HEK293T (cell line): ENCODE measurements at regions not wholly inside any gene's neighbourhood (a gene's known extent, or its start where the extent isn't known, plus 50 kb on each side); places are given as distances from the start of the nearest gene placed in this dataset.

Source experiments
- CTCF ChIA-PET: fragments of 350-600 bp; formaldehyde crosslinking; extraction: SDS; loops from one replicate; lab custom pipeline; 2021; ENCODE audit warnings: antibody characterized with exemption, inconsistent platforms; lab: Yijun Ruan, JAX
- POLR2A ChIA-PET: fragments of 350-600 bp; formaldehyde crosslinking; extraction: SDS; loops from one replicate; lab custom pipeline; 2020; ENCODE audit warnings: antibody characterized with exemption, inconsistent platforms; lab: Yijun Ruan, JAX
- DNase-seq: peaks from one replicate; pipeline ENCODE4 v3.0.0; 2012; ENCODE audit warnings: mixed read lengths; ENCODE audit errors: extremely low spot score
- ARNT ChIP-seq: fragments of 450-650 bp; IDR thresholded peaks from 2 replicates; pipeline ENCODE4 v1.6.1; 2017; ENCODE audit warnings: mild to moderate bottlenecking
- BHLHE40 ChIP-seq: fragments of 450-650 bp; IDR thresholded peaks from 2 replicates; pipeline ENCODE4 v1.6.1; 2016; ENCODE audit warnings: mild to moderate bottlenecking, moderate library complexity, borderline replicate concordance
- CTBP1 ChIP-seq: fragments of 450-650 bp; IDR thresholded peaks from 2 replicates; pipeline ENCODE4 v1.6.1; 2016; ENCODE audit warnings: borderline replicate concordance
- ELF4 ChIP-seq: fragments of 450-650 bp; IDR thresholded peaks from 2 replicates; pipeline ENCODE4 v1.6.1; 2017; ENCODE audit warnings: antibody characterized with exemption
- FOXA1 ChIP-seq: fragments of 450-650 bp; IDR thresholded peaks from 2 replicates; pipeline ENCODE4 v1.6.1; 2016; ENCODE audit warnings: mild to moderate bottlenecking
- FOXK2 ChIP-seq: fragments of 450-650 bp; IDR thresholded peaks from 2 replicates; pipeline ENCODE4 v1.6.1; 2016; ENCODE audit warnings: mild to moderate bottlenecking
- FOXM1 ChIP-seq: fragments of 450-650 bp; IDR thresholded peaks from 2 replicates; pipeline ENCODE4 v1.6.1; 2017; ENCODE audit warnings: mild to moderate bottlenecking, borderline replicate concordance
- HDGF ChIP-seq: fragments of 450-650 bp; IDR thresholded peaks from 2 replicates; pipeline ENCODE4 v1.6.1; 2017; ENCODE audit warnings: antibody characterized with exemption, borderline replicate concordance
- L3MBTL2 ChIP-seq: fragments of 450-650 bp; conservative IDR thresholded peaks from 2 replicates; pipeline ENCODE4 v1.6.1; 2016; ENCODE audit warnings: mild to moderate bottlenecking
- LEF1 ChIP-seq: fragments of 450-650 bp; IDR thresholded peaks from 2 replicates; pipeline ENCODE4 v1.6.1; 2017; ENCODE audit warnings: mild to moderate bottlenecking, borderline replicate concordance
- NFRKB ChIP-seq: fragments of 450-650 bp; IDR thresholded peaks from 2 replicates; pipeline ENCODE4 v1.6.1; 2016; ENCODE audit warnings: mild to moderate bottlenecking, moderate library complexity
- PKNOX1 ChIP-seq: fragments of 450-650 bp; IDR thresholded peaks from 2 replicates; pipeline ENCODE4 v1.6.1; 2016
- SP1 ChIP-seq: fragments of 450-650 bp; IDR thresholded peaks from 2 replicates; pipeline ENCODE4 v1.6.1; 2017
- SUZ12 ChIP-seq: fragments of 450-650 bp; IDR thresholded peaks from 2 replicates; pipeline ENCODE4 v1.6.1; 2016; ENCODE audit warnings: mild to moderate bottlenecking
- TARDBP ChIP-seq: fragments of 450-650 bp; IDR thresholded peaks from 2 replicates; pipeline ENCODE4 v1.6.1; 2016
- ZNF384 ChIP-seq: fragments of 450-650 bp; IDR thresholded peaks from 2 replicates; pipeline ENCODE4 v1.6.1; 2016

- ChIA-PET POLR2A (no interaction called here), CTCF (no interaction called here)
- peak; percentile 19 for DNase-seq
- TF ChIP-seq TARDBP (no peak), BHLHE40 (no peak), SP1 (no peak), CTBP1 (no peak), L3MBTL2 (no peak), FOXM1 (no peak)
Observed at GRCh38 chr7:121752706-121753105, 120.3 kb upstream of the PTPRZ1 start.

GRCh38 chr7:121748546-121748945 lies 124.4 kb upstream of the PTPRZ1 start:
- TF ChIP-seq TARDBP (no peak), ARNT (no peak), CTBP1 (no peak), L3MBTL2 (no peak)
- POLR2A ChIA-PET, result no interaction called here
- CTCF ChIA-PET, result no interaction called here
- no peak for DNase-seq

GRCh38 chr7:121745856-121746255 lies 127.1 kb upstream of the PTPRZ1 start:
- ChIA-PET POLR2A (no interaction called here), CTCF (no interaction called here)
- DNase-seq, result no peak

GRCh38 chr7:121744877-121745276 lies 128.1 kb upstream of the PTPRZ1 start:
- DNase-seq, result no peak
- ChIA-PET CTCF (no interaction called here), POLR2A (no interaction called here)
- TF ChIP-seq ELF4 (no peak), L3MBTL2 (no peak), TARDBP (no peak), SP1 (no peak), HDGF (no peak), NFRKB (no peak), ARNT (no peak), ZNF384 (no peak), SUZ12 (no peak), FOXK2 (no peak), LEF1 (no peak), CTBP1 (no peak), PKNOX1 (no peak), FOXM1 (no peak), FOXA1 (no peak), BHLHE40 (no peak)

More at GRCh38 chr7:121745856-121746255, 127.1 kb upstream of the PTPRZ1 start:
- no peak for TF ChIP-seq TARDBP
- TF ChIP-seq PKNOX1, result no peak
- no peak for TF ChIP-seq ZNF384
- TF ChIP-seq HDGF, result no peak
- TF ChIP-seq FOXK2, result no peak
- no peak for TF ChIP-seq SP1
- TF ChIP-seq BHLHE40, result no peak
- no peak for TF ChIP-seq ARNT

- TF ChIP-seq BHLHE40 (no peak), NFRKB (no peak), SUZ12 (no peak), PKNOX1 (no peak), TARDBP (no peak), LEF1 (no peak), FOXA1 (no peak), FOXM1 (no peak), SP1 (no peak), L3MBTL2 (no peak), HDGF (no peak), ELF4 (no peak)
- ChIA-PET POLR2A (no interaction called here), CTCF (no interaction called here)
- DNase-seq, result no peak
Observed at GRCh38 chr7:121744319-121744718, 128.6 kb upstream of the PTPRZ1 start.

GRCh38 chr7:121741896-121742295 lies 131.1 kb upstream of the PTPRZ1 start:
- ChIA-PET POLR2A (no interaction called here), CTCF (no interaction called here)
- TF ChIP-seq ARNT (no peak), SUZ12 (no peak), TARDBP (no peak), NFRKB (no peak), CTBP1 (no peak), FOXA1 (no peak), HDGF (no peak), SP1 (no peak), FOXK2 (no peak), PKNOX1 (no peak), FOXM1 (no peak), ZNF384 (no peak), LEF1 (no peak), BHLHE40 (no peak)
- no peak for DNase-seq
